MM.1S (cell line): ENCODE measurements at regions not wholly inside any gene's neighbourhood (a gene's known extent, or its start where the extent isn't known, plus 50 kb on each side); places are given as distances from the start of the nearest gene placed in this dataset.

Experiments used
- EZH2 ChIP-seq: fragments of 300-600 bp; sonication (generic); optimal IDR thresholded peaks from 2 replicates; pipeline ENCODE3; 2017; ENCODE audit warnings: low read depth, mild to moderate bottlenecking, antibody characterized with exemption, low read length, mixed read lengths
- TF ChIP-seq, protein P1 (sequence below): fragments of 300-600 bp; sonication (generic); IDR thresholded peaks from 2 replicates; pipeline ENCODE4 v1.5.1; 2016; ENCODE audit warnings: antibody characterized with exemption, low read length, mixed read lengths

DNA sequence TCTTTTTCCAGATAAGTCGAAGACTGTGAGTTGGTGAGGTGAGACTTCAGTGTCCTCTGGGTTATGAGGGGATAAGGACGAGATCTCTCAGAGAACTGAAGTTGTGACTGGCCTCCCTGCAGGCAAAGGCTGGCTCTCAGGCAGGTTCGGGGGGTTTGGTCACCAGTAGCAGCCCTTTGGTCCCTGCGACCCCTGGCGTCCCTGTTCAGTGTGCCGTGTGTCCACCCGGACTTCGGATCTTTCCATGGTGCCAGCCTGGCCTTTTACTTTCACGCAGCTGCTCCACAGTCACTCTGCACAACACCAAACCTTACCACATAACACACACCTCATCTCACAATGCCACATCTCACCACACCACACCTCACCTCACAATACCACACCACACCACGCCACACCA is 131.9 kb downstream of the ERMARD start:
- TF ChIP-seq, protein P1, sequence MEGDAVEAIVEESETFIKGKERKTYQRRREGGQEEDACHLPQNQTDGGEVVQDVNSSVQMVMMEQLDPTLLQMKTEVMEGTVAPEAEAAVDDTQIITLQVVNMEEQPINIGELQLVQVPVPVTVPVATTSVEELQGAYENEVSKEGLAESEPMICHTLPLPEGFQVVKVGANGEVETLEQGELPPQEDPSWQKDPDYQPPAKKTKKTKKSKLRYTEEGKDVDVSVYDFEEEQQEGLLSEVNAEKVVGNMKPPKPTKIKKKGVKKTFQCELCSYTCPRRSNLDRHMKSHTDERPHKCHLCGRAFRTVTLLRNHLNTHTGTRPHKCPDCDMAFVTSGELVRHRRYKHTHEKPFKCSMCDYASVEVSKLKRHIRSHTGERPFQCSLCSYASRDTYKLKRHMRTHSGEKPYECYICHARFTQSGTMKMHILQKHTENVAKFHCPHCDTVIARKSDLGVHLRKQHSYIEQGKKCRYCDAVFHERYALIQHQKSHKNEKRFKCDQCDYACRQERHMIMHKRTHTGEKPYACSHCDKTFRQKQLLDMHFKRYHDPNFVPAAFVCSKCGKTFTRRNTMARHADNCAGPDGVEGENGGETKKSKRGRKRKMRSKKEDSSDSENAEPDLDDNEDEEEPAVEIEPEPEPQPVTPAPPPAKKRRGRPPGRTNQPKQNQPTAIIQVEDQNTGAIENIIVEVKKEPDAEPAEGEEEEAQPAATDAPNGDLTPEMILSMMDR = no peak
- TF ChIP-seq EZH2 = no peak
